ENCODE measurements at regions not wholly inside any gene's neighbourhood (a gene's known extent, or its start where the extent isn't known, plus 50 kb on each side); places are given as distances from the start of the nearest gene placed in this dataset.

DNA sequence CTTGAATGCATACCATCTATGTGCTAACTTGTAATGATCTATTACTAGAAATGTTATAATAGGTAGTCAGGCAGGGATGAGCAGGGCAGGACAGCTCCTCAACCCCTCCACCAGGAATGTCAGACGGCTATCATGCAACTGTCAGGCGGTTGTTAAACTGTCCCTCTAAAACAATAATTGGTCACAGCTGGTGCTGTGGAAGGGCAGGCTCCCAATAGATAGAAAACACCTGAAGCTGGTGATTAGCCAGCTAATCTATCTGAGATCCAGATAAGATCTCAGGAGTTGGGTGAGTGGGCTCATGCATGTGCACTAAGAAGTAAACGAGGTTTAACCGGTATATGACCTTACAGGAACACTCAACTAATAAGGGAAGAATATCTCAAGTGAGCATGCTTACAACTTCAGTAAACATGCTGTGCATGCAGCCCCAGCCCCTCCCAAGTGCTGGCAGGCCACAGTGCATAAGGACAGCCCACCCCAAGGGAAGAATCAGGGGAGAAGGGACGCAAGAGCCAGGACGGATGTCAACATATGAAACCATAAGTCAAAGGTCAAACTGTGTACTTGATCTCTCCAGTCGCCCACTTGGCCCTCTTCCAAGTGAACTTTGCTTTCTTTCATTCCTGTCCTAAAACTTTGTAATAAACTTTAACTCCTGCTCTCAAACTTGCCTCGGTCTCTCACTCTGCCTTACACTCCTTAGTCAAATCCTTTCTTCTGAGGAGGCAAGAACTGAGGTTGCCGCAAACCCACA, 566.2 kb upstream of the NRSN1 start (continued):
- TF ChIP-seq ZNF121 (CRISPR knock-in tag; IDR thresholded peaks at IDR 0.05) (no peak), SIX4 (CRISPR knock-in tag; IDR thresholded peaks at IDR 0.05) (no peak), CBX2 (IDR thresholded peaks at IDR 0.05; ENCODE audit: low read depth, low read length) (no peak), CBX2 (CRISPR knock-in tag; IDR thresholded peaks at IDR 0.05; ENCODE audit: low read depth) (no peak), CBFB (CRISPR knock-in tag; IDR thresholded peaks at IDR 0.05) (no peak), ZNF777 (CRISPR knock-in tag; IDR thresholded peaks at IDR 0.05) (no peak), NFE2 (CRISPR knock-in tag; IDR thresholded peaks at IDR 0.05) (no peak), ZNF572 (CRISPR knock-in tag; IDR thresholded peaks at IDR 0.05) (no peak), MAFK (conservative IDR thresholded peaks at IDR 0.05 in 1 of 2, IDR thresholded peaks at IDR 0.05 in 1 of 2; ENCODE audit: low read length in 2 of 2) (no peak), KDM3A (CRISPR knock-in tag; IDR thresholded peaks at IDR 0.05; ENCODE audit: low read depth) (no peak), KAT7 (CRISPR knock-in tag; IDR thresholded peaks at IDR 0.05; ENCODE audit: borderline replicate concordance) (no peak), NPAS2 (CRISPR knock-in tag; IDR thresholded peaks at IDR 0.05; ENCODE audit: borderline replicate concordance) (no peak), ZNF367 (CRISPR knock-in tag; IDR thresholded peaks at IDR 0.05; ENCODE audit: borderline replicate concordance) (no peak), RBM39 (IDR thresholded peaks at IDR 0.05; ENCODE audit: low read depth, low read length, poor library complexity, severe bottlenecking) (no peak), GZF1 (CRISPR knock-in tag; IDR thresholded peaks at IDR 0.05) (no peak), SNAI1 (CRISPR knock-in tag; IDR thresholded peaks at IDR 0.05; ENCODE audit: borderline replicate concordance) (no peak), SIN3A (IDR thresholded peaks at IDR 0.05; ENCODE audit: borderline replicate concordance, low read depth, low read length) (no peak), GFI1 (CRISPR knock-in tag; IDR thresholded peaks at IDR 0.05; ENCODE audit: borderline replicate concordance) (no peak), MED13 (CRISPR knock-in tag; IDR thresholded peaks at IDR 0.05) (no peak), GABPB1 (CRISPR knock-in tag; IDR thresholded peaks at IDR 0.05) (no peak), MZF1 (CRISPR knock-in tag; IDR thresholded peaks at IDR 0.05; ENCODE audit: borderline replicate concordance) (no peak), ZFP90 (CRISPR knock-in tag; IDR thresholded peaks at IDR 0.05; ENCODE audit: borderline replicate concordance) (no peak), HNF4A (CRISPR knock-in tag; IDR thresholded peaks at IDR 0.05) (peak; percentile 86)
- TF ChIP-seq, protein P1, sequence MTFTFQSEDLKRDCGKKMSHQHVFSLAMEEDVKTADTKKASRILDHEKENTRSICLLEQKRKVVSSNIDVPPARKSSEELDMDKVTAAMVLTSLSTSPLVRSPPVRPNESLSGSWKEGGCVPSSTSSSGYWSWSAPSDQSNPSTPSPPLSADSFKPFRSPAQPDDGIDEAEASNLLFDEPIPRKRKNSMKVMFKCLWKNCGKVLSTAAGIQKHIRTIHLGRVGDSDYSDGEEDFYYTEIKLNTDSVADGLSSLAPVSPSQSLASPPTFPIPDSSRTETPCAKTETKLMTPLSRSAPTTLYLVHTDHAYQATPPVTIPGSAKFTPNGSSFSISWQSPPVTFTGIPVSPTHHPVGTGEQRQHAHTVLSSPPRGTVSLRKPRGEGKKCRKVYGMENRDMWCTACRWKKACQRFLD (CRISPR knock-in tag; IDR thresholded peaks at IDR 0.05; ENCODE audit: borderline replicate concordance), result no peak
- TF ChIP-seq, protein P2, sequence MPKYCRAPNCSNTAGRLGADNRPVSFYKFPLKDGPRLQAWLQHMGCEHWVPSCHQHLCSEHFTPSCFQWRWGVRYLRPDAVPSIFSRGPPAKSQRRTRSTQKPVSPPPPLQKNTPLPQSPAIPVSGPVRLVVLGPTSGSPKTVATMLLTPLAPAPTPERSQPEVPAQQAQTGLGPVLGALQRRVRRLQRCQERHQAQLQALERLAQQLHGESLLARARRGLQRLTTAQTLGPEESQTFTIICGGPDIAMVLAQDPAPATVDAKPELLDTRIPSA (CRISPR knock-in tag; IDR thresholded peaks at IDR 0.05; ENCODE audit: borderline replicate concordance), result no peak
- TF ChIP-seq, protein P3, sequence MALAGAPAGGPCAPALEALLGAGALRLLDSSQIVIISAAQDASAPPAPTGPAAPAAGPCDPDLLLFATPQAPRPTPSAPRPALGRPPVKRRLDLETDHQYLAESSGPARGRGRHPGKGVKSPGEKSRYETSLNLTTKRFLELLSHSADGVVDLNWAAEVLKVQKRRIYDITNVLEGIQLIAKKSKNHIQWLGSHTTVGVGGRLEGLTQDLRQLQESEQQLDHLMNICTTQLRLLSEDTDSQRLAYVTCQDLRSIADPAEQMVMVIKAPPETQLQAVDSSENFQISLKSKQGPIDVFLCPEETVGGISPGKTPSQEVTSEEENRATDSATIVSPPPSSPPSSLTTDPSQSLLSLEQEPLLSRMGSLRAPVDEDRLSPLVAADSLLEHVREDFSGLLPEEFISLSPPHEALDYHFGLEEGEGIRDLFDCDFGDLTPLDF (CRISPR knock-in tag; IDR thresholded peaks at IDR 0.05), result no peak
- TF ChIP-seq, protein P4, sequence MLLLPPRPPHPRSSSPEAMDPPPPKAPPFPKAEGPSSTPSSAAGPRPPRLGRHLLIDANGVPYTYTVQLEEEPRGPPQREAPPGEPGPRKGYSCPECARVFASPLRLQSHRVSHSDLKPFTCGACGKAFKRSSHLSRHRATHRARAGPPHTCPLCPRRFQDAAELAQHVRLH (CRISPR knock-in tag; IDR thresholded peaks at IDR 0.05; ENCODE audit: borderline replicate concordance, low read depth), result no peak
- TF ChIP-seq, protein P5, sequence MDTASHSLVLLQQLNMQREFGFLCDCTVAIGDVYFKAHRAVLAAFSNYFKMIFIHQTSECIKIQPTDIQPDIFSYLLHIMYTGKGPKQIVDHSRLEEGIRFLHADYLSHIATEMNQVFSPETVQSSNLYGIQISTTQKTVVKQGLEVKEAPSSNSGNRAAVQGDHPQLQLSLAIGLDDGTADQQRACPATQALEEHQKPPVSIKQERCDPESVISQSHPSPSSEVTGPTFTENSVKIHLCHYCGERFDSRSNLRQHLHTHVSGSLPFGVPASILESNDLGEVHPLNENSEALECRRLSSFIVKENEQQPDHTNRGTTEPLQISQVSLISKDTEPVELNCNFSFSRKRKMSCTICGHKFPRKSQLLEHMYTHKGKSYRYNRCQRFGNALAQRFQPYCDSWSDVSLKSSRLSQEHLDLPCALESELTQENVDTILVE (CRISPR knock-in tag; IDR thresholded peaks at IDR 0.05), result no peak

Data from HepG2 (cell line).